ENCODE measurements at regions not wholly inside any gene's neighbourhood (a gene's known extent, or its start where the extent isn't known, plus 50 kb on each side); places are given as distances from the start of the nearest gene placed in this dataset.

DNA sequence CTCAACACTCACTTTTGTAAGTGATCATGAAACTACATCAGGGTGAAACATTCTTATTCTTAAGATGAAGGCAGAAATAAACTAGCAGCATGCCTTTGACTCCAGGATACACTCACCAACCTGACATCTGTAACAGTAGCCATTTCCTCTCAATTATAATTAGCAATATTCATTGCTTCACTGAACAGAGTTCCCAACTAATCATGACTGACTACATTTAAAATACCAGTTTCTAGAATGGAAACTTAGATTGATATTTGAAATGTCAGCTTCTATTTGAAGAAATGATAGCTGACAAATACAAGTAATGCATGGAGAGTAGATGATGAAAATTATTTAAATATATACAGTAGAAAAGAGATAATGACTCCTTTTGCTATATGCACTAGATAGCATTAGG is 1023.8 kb downstream of the MRPL39 start:
- Histone ChIP-seq H3K4me3 (ENCODE audit: low read length, poor library complexity, severe bottlenecking) (no peak overlapping the region), H3K9me3 (ENCODE audit: insufficient read depth, low read depth, low read length) (no peaks in the 10 kb centered on the region), H3K4me1 (ENCODE audit: insufficient read depth, low read length, poor library complexity, severe bottlenecking) (no peaks in the 10 kb centered on the region), H2AFZ (ENCODE audit: low read length) (no peak overlapping the region), H3K9ac (ENCODE audit: low read depth, low read length, poor library complexity, severe bottlenecking) (no peak overlapping the region), H3K36me3 (ENCODE audit: insufficient read depth, low read length) (no peaks in the 10 kb centered on the region), H3K9me2 (replicated peaks; ENCODE audit: low read depth, low read length) (no peaks in the 10 kb centered on the region), H4K20me1 (ENCODE audit: insufficient read depth, low read length, poor library complexity, severe bottlenecking) (no peaks in the 10 kb centered on the region), H3K4me2 (ENCODE audit: low read depth, low read length, poor library complexity, severe bottlenecking) (no peak overlapping the region), H3K79me2 (ENCODE audit: insufficient read depth, low read length) (no peaks in the 10 kb centered on the region), H3K27me3 (ENCODE audit: insufficient read depth, low read length, poor library complexity, severe bottlenecking) (no peaks in the 10 kb centered on the region), H3F3A (ENCODE audit: low read depth) (no peaks in the 10 kb centered on the region)
- TF ChIP-seq, protein P1, sequence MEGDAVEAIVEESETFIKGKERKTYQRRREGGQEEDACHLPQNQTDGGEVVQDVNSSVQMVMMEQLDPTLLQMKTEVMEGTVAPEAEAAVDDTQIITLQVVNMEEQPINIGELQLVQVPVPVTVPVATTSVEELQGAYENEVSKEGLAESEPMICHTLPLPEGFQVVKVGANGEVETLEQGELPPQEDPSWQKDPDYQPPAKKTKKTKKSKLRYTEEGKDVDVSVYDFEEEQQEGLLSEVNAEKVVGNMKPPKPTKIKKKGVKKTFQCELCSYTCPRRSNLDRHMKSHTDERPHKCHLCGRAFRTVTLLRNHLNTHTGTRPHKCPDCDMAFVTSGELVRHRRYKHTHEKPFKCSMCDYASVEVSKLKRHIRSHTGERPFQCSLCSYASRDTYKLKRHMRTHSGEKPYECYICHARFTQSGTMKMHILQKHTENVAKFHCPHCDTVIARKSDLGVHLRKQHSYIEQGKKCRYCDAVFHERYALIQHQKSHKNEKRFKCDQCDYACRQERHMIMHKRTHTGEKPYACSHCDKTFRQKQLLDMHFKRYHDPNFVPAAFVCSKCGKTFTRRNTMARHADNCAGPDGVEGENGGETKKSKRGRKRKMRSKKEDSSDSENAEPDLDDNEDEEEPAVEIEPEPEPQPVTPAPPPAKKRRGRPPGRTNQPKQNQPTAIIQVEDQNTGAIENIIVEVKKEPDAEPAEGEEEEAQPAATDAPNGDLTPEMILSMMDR (conservative IDR thresholded peaks at IDR 0.05; ENCODE audit: low read length), result no peak
- no peak for TF ChIP-seq EZH2phosphoT487 (IDR thresholded peaks at IDR 0.05; ENCODE audit: borderline replicate concordance)

DNA sequence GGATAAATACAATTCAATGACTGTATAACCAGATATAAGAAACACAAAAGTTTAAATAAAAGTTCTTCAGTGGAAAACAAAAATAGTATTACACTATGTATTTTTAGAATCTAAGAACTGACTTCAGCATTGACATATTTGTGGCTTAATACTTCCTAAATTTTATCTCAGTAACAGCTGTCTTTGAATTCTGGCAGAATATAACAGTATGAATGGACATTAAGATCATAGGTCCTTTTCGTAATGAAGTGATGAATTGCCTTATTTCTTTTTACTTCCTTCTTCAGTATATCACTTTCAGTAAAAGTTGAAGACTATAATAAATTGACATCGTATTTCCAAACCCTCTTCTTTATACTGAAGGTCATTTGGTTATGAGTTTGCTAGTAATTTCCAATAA is 1030.0 kb downstream of the MRPL39 start:
- Histone ChIP-seq H3K4me3 (ENCODE audit: low read length, poor library complexity, severe bottlenecking) (no peak overlapping the region), H3K27me3 (ENCODE audit: insufficient read depth, low read length, poor library complexity, severe bottlenecking) (no peaks in the 10 kb centered on the region), H3K9me3 (ENCODE audit: insufficient read depth, low read depth, low read length) (no peaks in the 10 kb centered on the region), H4K20me1 (ENCODE audit: insufficient read depth, low read length, poor library complexity, severe bottlenecking) (no peaks in the 10 kb centered on the region), H3K9me2 (replicated peaks; ENCODE audit: low read depth, low read length) (no peaks in the 10 kb centered on the region), H3K9ac (ENCODE audit: low read depth, low read length, poor library complexity, severe bottlenecking) (no peak overlapping the region), H3K4me2 (ENCODE audit: low read depth, low read length, poor library complexity, severe bottlenecking) (no peak overlapping the region), H3F3A (ENCODE audit: low read depth) (no peaks in the 10 kb centered on the region), H3K36me3 (ENCODE audit: insufficient read depth, low read length) (no peaks in the 10 kb centered on the region), H3K79me2 (ENCODE audit: insufficient read depth, low read length) (no peaks in the 10 kb centered on the region), H2AFZ (ENCODE audit: low read length) (no peak overlapping the region), H3K4me1 (ENCODE audit: insufficient read depth, low read length, poor library complexity, severe bottlenecking) (no peaks in the 10 kb centered on the region)
- no peak for TF ChIP-seq EZH2phosphoT487 (IDR thresholded peaks at IDR 0.05; ENCODE audit: borderline replicate concordance)

DNA sequence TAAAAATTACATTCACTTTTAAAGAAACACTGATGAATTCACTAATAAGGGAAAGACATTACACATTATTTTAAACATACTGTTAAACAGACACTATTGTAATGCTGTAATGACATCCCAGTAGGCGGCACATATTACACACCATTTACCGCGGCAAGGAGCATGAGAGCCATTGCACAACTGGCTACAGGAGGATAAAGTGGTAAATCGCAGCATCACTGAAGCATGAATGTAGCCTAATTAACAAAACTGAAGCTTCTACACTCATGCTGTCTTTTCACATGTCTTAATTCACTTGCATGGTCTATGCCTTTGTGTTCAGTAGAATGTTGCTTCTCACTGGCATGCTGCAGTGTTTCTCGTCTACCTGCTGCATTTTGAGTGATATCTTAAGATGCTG is 1046.0 kb downstream of the MRPL39 start:
- Histone ChIP-seq H3K4me2 (ENCODE audit: low read depth, low read length, poor library complexity, severe bottlenecking) (no peak overlapping the region), H3K27me3 (ENCODE audit: insufficient read depth, low read length, poor library complexity, severe bottlenecking) (no peaks in the 10 kb centered on the region), H3K9me2 (replicated peaks; ENCODE audit: low read depth, low read length) (no peaks in the 10 kb centered on the region), H3K36me3 (ENCODE audit: insufficient read depth, low read length) (no peaks in the 10 kb centered on the region), H3K79me2 (ENCODE audit: insufficient read depth, low read length) (no peaks in the 10 kb centered on the region), H3K4me3 (ENCODE audit: low read length, poor library complexity, severe bottlenecking) (no peak overlapping the region), H3K9ac (ENCODE audit: low read depth, low read length, poor library complexity, severe bottlenecking) (no peak overlapping the region), H4K20me1 (ENCODE audit: insufficient read depth, low read length, poor library complexity, severe bottlenecking) (no peaks in the 10 kb centered on the region), H3F3A (ENCODE audit: low read depth) (no peaks in the 10 kb centered on the region), H3K9me3 (ENCODE audit: insufficient read depth, low read depth, low read length) (no peaks in the 10 kb centered on the region), H2AFZ (ENCODE audit: low read length) (no peak overlapping the region), H3K4me1 (ENCODE audit: insufficient read depth, low read length, poor library complexity, severe bottlenecking) (no peaks in the 10 kb centered on the region)
- TF ChIP-seq, protein P1 (conservative IDR thresholded peaks at IDR 0.05; ENCODE audit: low read length), result no peak
- TF ChIP-seq EZH2phosphoT487 (IDR thresholded peaks at IDR 0.05; ENCODE audit: borderline replicate concordance), result no peak

DNA sequence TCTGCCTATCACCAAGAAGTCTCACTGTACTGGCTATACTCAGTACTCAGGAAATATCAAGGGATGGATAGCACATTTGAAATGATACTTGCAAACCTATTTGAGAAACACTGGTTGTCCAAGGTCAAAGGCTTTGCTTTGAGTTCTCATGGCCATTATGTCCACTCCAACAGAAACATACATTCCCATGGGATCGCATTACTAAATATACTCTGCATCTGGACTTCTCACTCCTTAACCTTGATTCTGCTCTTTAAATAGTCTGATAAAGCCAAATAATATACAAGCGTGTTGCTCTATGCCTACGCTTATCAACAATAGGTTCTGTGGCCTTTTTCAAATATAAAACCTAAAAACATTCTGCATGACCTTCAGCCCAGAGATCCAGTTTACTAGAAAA is 1054.8 kb downstream of the MRPL39 start:
- no peak overlapping the region for H2AFZ ChIP-seq (ENCODE audit: low read length)
- H3K36me3 ChIP-seq (ENCODE audit: insufficient read depth, low read length), result no peaks in the 10 kb centered on the region
- no peaks in the 10 kb centered on the region for H3K79me2 ChIP-seq (ENCODE audit: insufficient read depth, low read length)
- H3K4me3 ChIP-seq (ENCODE audit: low read length, poor library complexity, severe bottlenecking), result no peak overlapping the region
- no peaks in the 10 kb centered on the region for H4K20me1 ChIP-seq (ENCODE audit: insufficient read depth, low read length, poor library complexity, severe bottlenecking)
- no peaks in the 10 kb centered on the region for H3F3A ChIP-seq (ENCODE audit: low read depth)
- no peaks in the 10 kb centered on the region for H3K27me3 ChIP-seq (ENCODE audit: insufficient read depth, low read length, poor library complexity, severe bottlenecking)
- H3K4me2 ChIP-seq (ENCODE audit: low read depth, low read length, poor library complexity, severe bottlenecking), result no peak overlapping the region
- H3K4me1 ChIP-seq (ENCODE audit: insufficient read depth, low read length, poor library complexity, severe bottlenecking), result no peaks in the 10 kb centered on the region
- H3K9me3 ChIP-seq (ENCODE audit: insufficient read depth, low read depth, low read length), result no peaks in the 10 kb centered on the region; the same call in 1 of the 2 replicates
- H3K9ac ChIP-seq (ENCODE audit: low read depth, low read length, poor library complexity, severe bottlenecking), result no peak overlapping the region
- TF ChIP-seq, protein P1 (conservative IDR thresholded peaks at IDR 0.05; ENCODE audit: low read length), result no peak
- TF ChIP-seq EZH2phosphoT487 (IDR thresholded peaks at IDR 0.05; ENCODE audit: borderline replicate concordance), result no peak
- no peaks in the 10 kb centered on the region for H3K9me2 ChIP-seq (replicated peaks; ENCODE audit: low read depth, low read length)

Measured in Loucy (cell line).